ENCODE measurements at regions not wholly inside any gene's neighbourhood (a gene's known extent, or its start where the extent isn't known, plus 50 kb on each side); places are given as distances from the start of the nearest gene placed in this dataset.

GRCh38 chr2:120629241-120629895, 106.3 kb upstream of the GLI2 start (continued):
- TF ChIP-seq EGR1 (IDR thresholded peaks at IDR 0.05; ENCODE audit: borderline replicate concordance in 1 of 2, low read depth in 2 of 2, low read length in 2 of 2) (no peak), ZZZ3 (IDR thresholded peaks at IDR 0.05; ENCODE audit: control insufficient read depth, insufficient read length, low read depth) (no peak)
- TF ChIP-seq, protein P1, sequence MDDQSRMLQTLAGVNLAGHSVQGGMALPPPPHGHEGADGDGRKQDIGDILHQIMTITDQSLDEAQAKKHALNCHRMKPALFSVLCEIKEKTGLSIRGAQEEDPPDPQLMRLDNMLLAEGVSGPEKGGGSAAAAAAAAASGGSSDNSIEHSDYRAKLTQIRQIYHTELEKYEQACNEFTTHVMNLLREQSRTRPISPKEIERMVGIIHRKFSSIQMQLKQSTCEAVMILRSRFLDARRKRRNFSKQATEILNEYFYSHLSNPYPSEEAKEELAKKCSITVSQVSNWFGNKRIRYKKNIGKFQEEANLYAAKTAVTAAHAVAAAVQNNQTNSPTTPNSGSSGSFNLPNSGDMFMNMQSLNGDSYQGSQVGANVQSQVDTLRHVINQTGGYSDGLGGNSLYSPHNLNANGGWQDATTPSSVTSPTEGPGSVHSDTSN (IDR thresholded peaks at IDR 0.05; ENCODE audit: insufficient replicate concordance, low read depth, low read length): no peak

DNA sequence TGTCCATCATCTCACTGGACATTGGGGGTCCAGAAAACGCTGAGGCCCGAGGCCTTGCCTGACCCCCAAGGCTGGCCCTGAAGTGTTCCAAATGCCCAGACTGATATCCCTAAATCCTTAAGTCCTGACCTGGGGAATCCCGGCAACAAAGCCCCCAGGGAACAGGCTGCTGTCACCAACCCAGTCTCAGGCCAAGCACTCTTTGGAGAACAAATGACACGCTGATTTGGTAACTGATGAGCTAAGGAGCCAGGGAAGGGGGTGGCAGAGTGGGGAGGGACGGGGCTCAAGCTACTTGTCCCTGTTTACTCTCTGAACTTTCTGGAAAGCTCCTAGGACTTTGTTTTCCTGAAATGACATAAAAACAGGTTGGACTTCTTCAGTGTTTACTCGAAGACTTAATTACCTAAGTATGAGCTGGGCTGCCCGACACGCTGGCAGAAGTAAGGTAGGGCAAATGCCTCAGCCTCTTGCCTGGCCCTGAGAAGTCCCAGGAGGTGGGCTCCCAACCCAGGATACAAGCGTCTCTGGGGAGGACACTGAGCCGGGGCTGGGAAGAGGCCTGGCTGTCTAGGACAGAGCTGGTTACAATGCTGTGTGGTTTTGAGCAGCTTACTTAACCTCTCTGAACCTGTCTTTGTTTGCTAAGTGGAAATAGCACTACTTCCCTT, 105.5 kb upstream of the GLI2 start:
- no peak overlapping the region for H3K9ac ChIP-seq (ENCODE audit: control insufficient read depth, insufficient read depth, low read length)
- no peak for ATAC-seq
- no peaks in the 10 kb centered on the region for H3K36me3 ChIP-seq (ENCODE audit: control insufficient read depth in 2 of 2, insufficient read depth in 2 of 2, low read length in 1 of 2)
- intact Hi-C loops (cut with micrococcal nuclease; ENCODE audit: unreplicated experiment) (no loop called here), in situ Hi-C loops (cut with MboI) (no loop called here)
- DNase-seq (ENCODE audit: low read depth, low spot score): no peak
- H3K4me1 ChIP-seq (ENCODE audit: control insufficient read depth, insufficient read depth, low read length): no peaks in the 10 kb centered on the region
- CTCF ChIA-PET: no interaction called here
- H3K27ac ChIP-seq (ENCODE audit: control insufficient read depth, insufficient read depth): no peak overlapping the region
- 19% methylated on average over 10 of the region's 10 CpGs for WGBS (ENCODE audit: insufficient coverage, insufficient replicate concordance, low lambda C conversion rate, missing lambda C conversion rate)
- RAD21 ChIA-PET (ENCODE audit: unreplicated experiment): no interaction called here
- H3K9me3 ChIP-seq (replicated peaks; ENCODE audit: control insufficient read depth, insufficient read depth, low read length): no peaks in the 10 kb centered on the region
- no peaks in the 10 kb centered on the region for H3K79me2 ChIP-seq (ENCODE audit: control insufficient read depth, insufficient read depth, low read length)
- no peak for FAIRE-seq
- no peaks in the 10 kb centered on the region for H4K20me1 ChIP-seq (ENCODE audit: control insufficient read depth, insufficient read depth)
- no TSS peak for BruUV-seq (replicated peaks)
- no peak overlapping the region for H3K4me2 ChIP-seq (ENCODE audit: control insufficient read depth, insufficient read depth)
- H3K4me3 ChIP-seq: no peak overlapping the region
- POLR2A ChIA-PET: no interaction called here
- SMC1A ChIA-PET (ENCODE audit: uncharacterized antibody, unreplicated experiment): no interaction called here
- TF ChIP-seq, protein P2, sequence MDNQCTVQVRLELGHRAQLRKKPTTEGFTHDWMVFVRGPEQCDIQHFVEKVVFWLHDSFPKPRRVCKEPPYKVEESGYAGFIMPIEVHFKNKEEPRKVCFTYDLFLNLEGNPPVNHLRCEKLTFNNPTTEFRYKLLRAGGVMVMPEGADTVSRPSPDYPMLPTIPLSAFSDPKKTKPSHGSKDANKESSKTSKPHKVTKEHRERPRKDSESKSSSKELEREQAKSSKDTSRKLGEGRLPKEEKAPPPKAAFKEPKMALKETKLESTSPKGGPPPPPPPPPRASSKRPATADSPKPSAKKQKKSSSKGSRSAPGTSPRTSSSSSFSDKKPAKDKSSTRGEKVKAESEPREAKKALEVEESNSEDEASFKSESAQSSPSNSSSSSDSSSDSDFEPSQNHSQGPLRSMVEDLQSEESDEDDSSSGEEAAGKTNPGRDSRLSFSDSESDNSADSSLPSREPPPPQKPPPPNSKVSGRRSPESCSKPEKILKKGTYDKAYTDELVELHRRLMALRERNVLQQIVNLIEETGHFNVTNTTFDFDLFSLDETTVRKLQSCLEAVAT (IDR thresholded peaks at IDR 0.05): no peak
- TF ChIP-seq, protein P3, sequence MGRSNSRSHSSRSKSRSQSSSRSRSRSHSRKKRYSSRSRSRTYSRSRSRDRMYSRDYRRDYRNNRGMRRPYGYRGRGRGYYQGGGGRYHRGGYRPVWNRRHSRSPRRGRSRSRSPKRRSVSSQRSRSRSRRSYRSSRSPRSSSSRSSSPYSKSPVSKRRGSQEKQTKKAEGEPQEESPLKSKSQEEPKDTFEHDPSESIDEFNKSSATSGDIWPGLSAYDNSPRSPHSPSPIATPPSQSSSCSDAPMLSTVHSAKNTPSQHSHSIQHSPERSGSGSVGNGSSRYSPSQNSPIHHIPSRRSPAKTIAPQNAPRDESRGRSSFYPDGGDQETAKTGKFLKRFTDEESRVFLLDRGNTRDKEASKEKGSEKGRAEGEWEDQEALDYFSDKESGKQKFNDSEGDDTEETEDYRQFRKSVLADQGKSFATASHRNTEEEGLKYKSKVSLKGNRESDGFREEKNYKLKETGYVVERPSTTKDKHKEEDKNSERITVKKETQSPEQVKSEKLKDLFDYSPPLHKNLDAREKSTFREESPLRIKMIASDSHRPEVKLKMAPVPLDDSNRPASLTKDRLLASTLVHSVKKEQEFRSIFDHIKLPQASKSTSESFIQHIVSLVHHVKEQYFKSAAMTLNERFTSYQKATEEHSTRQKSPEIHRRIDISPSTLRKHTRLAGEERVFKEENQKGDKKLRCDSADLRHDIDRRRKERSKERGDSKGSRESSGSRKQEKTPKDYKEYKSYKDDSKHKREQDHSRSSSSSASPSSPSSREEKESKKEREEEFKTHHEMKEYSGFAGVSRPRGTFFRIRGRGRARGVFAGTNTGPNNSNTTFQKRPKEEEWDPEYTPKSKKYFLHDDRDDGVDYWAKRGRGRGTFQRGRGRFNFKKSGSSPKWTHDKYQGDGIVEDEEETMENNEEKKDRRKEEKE (IDR thresholded peaks at IDR 0.05): no peak
- TF ChIP-seq TCF7 (IDR thresholded peaks at IDR 0.05; ENCODE audit: borderline replicate concordance) (no peak), MEF2A (IDR thresholded peaks at IDR 0.05; ENCODE audit: insufficient read depth, low read depth, low read length) (no peak), HCFC1 (IDR thresholded peaks at IDR 0.05; ENCODE audit: low read length) (no peak), SREBF1 (IDR thresholded peaks at IDR 0.05; ENCODE audit: low read length) (no peak)
- no peaks in the 10 kb centered on the region; a peak in 2 of 4 replicates for H3K27me3 ChIP-seq (replicated peaks in 1 of 2; ENCODE audit: control insufficient read depth in 2 of 2, insufficient read depth in 2 of 2, low read length in 1 of 2)
- no peak overlapping the region for H2AFZ ChIP-seq (ENCODE audit: control insufficient read depth, low read depth, low read length)

Measured in GM12878 (cell line).